Upper lobe of right lung (tissue), 1 donor: ENCODE measurements at regions not wholly inside any gene's neighbourhood (a gene's known extent, or its start where the extent isn't known, plus 50 kb on each side); places are given as distances from the start of the nearest gene placed in this dataset.

Source experiments
- ATAC-seq: fragments of 200-7000 bp; cut with Tn5 transposase; one replicate; pipeline ENCODE4 v1.9.1; 2020; ENCODE audit warnings: mild to moderate bottlenecking, moderate library complexity
- DNase-seq: peaks from one replicate; pipeline ENCODE4 v3.0.0-alpha.2; 2020
- H3K27ac ChIP-seq: fragments of 200-600 bp; one replicate; pipeline ENCODE4 v1.8.0; 2022
- H3K27me3 ChIP-seq: fragments of 200-600 bp; one replicate; pipeline ENCODE4 v1.8.0; 2022; ENCODE audit warnings: mild to moderate bottlenecking
- H3K36me3 ChIP-seq: fragments of 200-600 bp; one replicate; pipeline ENCODE4 v1.8.0; 2022
- H3K4me1 ChIP-seq: fragments of 200-600 bp; one replicate; pipeline ENCODE4 v1.8.0; 2022
- H3K4me3 ChIP-seq: fragments of 200-600 bp; one replicate; pipeline ENCODE4 v1.8.0; 2022; ENCODE audit warnings: mild to moderate bottlenecking
- H3K9me3 ChIP-seq: fragments of 200-600 bp; one replicate; pipeline ENCODE4 v1.8.0; 2022
- intact Hi-C: fragments of 100-400 bp; cut with DNase I; formaldehyde crosslinking; loops from one replicate; pipeline ENCODE4 v1.11.0; 2022
- TF ChIP-seq, protein P1 (sequence below): fragments of 200-600 bp; IDR thresholded peaks from one replicate; pipeline ENCODE4 v1.8.0; 2022; ENCODE audit warnings: antibody characterized with exemption
- donor health status: DM: no; HTN: yes; CAD: no; lungs with severe emphysema.

DNA sequence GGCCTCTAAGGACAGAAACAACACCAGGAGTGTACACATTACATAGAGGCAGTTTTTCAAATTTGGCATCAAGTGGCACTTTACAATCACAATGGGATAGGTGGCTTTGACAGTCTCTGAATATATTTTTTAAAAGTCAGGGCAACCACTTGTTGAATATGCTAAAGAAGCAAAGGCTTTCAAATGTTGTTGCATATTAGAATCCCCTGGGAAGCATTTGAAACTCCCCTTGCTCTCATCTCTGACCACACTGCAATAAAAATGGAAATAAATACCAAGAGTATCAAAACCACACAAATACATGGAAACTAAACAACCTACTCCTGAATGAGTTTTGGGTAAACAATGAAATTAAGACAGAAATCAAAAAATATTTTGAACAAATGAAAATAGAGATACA lies 106.5 kb upstream of the RAB11FIP2 start:
- Histone ChIP-seq H3K4me1 (no peaks in the 10 kb centered on the region), H3K27me3 (no peaks in the 10 kb centered on the region), H3K27ac (no peak overlapping the region), H3K9me3 (no peaks in the 10 kb centered on the region), H3K36me3 (no peaks in the 10 kb centered on the region), H3K4me3 (no peak overlapping the region)
- TF ChIP-seq, protein P1, sequence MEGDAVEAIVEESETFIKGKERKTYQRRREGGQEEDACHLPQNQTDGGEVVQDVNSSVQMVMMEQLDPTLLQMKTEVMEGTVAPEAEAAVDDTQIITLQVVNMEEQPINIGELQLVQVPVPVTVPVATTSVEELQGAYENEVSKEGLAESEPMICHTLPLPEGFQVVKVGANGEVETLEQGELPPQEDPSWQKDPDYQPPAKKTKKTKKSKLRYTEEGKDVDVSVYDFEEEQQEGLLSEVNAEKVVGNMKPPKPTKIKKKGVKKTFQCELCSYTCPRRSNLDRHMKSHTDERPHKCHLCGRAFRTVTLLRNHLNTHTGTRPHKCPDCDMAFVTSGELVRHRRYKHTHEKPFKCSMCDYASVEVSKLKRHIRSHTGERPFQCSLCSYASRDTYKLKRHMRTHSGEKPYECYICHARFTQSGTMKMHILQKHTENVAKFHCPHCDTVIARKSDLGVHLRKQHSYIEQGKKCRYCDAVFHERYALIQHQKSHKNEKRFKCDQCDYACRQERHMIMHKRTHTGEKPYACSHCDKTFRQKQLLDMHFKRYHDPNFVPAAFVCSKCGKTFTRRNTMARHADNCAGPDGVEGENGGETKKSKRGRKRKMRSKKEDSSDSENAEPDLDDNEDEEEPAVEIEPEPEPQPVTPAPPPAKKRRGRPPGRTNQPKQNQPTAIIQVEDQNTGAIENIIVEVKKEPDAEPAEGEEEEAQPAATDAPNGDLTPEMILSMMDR = no peak
- ATAC-seq = no peak
- intact Hi-C loops = no loop called here
- DNase-seq = no peak

DNA sequence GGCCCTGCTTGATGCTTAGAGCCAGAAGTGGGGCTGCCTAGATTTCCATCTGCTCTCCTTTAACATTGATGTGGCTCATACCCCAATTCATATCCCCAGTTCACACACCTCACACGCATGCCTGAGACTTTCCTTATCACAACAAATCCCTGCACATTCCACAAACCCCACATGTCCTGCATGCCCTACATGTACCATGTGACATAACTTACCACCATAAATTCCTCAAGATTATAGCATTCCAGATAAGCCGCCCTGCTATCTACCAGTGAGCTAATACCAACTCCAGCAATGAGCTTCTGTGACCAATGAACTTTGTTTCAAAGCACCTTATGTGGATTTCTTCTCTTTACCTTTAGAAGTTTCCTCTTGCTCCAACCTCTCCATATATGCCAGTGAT lies 104.7 kb upstream of the RAB11FIP2 start:
- ATAC-seq (no peak), DNase-seq (no peak)
- Histone ChIP-seq H3K9me3 (no peaks in the 10 kb centered on the region), H3K4me3 (no peak overlapping the region), H3K4me1 (no peaks in the 10 kb centered on the region), H3K36me3 (no peaks in the 10 kb centered on the region), H3K27me3 (no peaks in the 10 kb centered on the region), H3K27ac (no peak overlapping the region)
- TF ChIP-seq, protein P1 = no peak
- intact Hi-C loops = no loop called here

DNA sequence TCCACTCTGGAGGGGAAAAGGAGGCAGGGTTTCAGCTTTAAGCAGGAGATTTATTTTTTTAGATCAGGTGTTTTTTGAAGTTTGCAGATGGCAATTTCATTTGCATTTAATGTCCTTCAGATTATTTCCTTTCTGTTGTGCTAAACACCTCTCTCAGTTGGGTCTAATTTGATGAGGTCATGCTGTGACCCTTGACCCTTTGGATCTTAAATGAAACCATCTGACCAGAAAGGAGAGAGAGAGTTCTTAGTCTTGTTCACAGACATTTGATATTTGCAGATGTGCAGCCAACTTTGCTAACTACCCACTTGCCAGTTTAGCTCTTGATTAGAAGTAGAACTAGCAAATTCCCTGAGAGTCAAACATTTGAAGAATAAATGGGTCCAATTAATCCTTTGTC lies 101.5 kb upstream of the RAB11FIP2 start:
- TF ChIP-seq, protein P1 = no peak
- Histone ChIP-seq H3K4me3 (no peak overlapping the region), H3K27ac (no peak overlapping the region), H3K27me3 (no peaks in the 10 kb centered on the region), H3K36me3 (no peaks in the 10 kb centered on the region), H3K4me1 (no peaks in the 10 kb centered on the region), H3K9me3 (no peaks in the 10 kb centered on the region)
- intact Hi-C loops = no loop called here
- ATAC-seq = no peak
- DNase-seq = no peak

DNA sequence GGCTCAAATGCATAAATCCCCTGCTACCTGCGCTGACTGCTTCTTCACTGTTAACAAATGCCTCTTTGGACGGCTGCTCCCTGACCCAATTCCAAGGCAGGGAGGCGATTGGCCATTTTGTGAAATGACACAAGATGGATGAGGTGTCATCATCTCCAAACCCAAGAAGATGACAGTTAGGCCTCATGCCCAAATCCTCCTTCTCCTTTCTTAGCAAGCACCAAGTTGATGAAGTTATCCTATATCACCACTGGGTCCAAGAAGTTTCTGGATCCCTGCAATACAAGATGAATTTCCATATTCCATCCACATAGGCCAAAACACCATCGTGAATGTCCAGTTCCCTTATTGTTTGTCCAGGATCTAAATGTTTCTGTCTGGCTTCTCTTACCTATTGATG lies 98.5 kb upstream of the RAB11FIP2 start:
- no peak for ATAC-seq
- DNase-seq = no peak
- H3K27me3 ChIP-seq = no peaks in the 10 kb centered on the region
- intact Hi-C loops = no loop called here
- H3K4me1 ChIP-seq = no peaks in the 10 kb centered on the region
- H3K9me3 ChIP-seq = no peaks in the 10 kb centered on the region
- TF ChIP-seq, protein P1 = no peak
- no peak overlapping the region for H3K4me3 ChIP-seq
- no peaks in the 10 kb centered on the region for H3K36me3 ChIP-seq
- no peak overlapping the region for H3K27ac ChIP-seq

DNA sequence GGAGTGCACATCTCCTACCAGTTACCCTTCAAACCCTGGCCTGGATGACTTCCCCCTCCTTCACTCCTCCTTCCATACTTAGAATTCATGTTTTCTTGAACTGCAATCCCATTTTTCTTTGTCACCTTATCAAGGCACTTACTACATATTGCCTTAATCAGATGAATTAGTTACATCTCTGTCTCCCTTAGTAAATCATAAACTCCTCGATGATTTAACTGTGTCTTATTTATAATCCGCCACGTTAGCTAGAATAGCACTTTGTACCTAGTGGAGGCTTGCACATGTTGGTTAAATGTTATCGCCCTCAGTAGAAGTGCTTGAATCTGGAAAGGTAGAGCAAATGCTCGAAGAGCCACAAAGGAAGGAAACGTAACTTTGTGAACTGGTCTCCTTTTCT lies 94.7 kb upstream of the RAB11FIP2 start:
- intact Hi-C loops = no loop called here
- H3K27ac ChIP-seq = no peak overlapping the region
- H3K4me1 ChIP-seq = no peaks in the 10 kb centered on the region
- ATAC-seq (no peak), DNase-seq (no peak)
- no peaks in the 10 kb centered on the region for H3K36me3 ChIP-seq
- H3K4me3 ChIP-seq = no peak overlapping the region
- H3K9me3 ChIP-seq = no peaks in the 10 kb centered on the region
- TF ChIP-seq, protein P1 = no peak
- no peaks in the 10 kb centered on the region for H3K27me3 ChIP-seq

DNA sequence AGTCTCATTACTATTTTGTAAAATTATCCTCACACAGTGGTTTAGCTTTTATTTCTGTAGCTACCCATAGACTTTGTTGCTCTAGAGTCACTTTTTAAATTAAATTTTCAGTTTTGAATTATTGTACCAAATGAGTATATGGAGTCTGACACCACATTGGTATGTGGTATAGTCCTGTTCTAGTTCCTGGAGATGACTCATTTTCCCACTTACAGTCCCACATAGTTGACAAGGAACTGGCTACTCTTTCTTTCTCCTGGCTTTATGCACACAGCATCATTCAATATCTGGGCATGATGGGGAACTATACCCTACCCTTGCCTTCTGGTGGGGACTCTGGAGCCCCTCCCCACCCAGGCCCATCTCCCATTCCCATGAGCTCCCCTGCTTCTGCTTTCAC lies 92.6 kb upstream of the RAB11FIP2 start:
- Histone ChIP-seq H3K4me1 (no peaks in the 10 kb centered on the region), H3K9me3 (no peaks in the 10 kb centered on the region), H3K27me3 (no peaks in the 10 kb centered on the region), H3K36me3 (no peaks in the 10 kb centered on the region), H3K27ac (no peak overlapping the region), H3K4me3 (no peak overlapping the region)
- TF ChIP-seq, protein P1 = no peak
- intact Hi-C loops = no loop called here
- DNase-seq = no peak
- ATAC-seq = no peak
